Kidney epithelial cell (primary cell): ENCODE measurements at regions not wholly inside any gene's neighbourhood (a gene's known extent, or its start where the extent isn't known, plus 50 kb on each side); places are given as distances from the start of the nearest gene placed in this dataset.

Experiments used
- DNase-seq: peaks from one replicate; pipeline ENCODE4 v3.0.0-alpha.2; 2010; ENCODE audit warnings: low read depth
- H3K27me3 ChIP-seq: 2 replicates; pipeline ENCODE4 v1.6.0; 2011; ENCODE audit warnings: low read length; ENCODE audit not compliant: control insufficient read depth, insufficient read depth
- H3K36me3 ChIP-seq: 2 replicates; pipeline ENCODE4 v1.5.1; 2011; ENCODE audit warnings: low read length; ENCODE audit not compliant: control insufficient read depth, insufficient read depth
- H3K4me3 ChIP-seq: 2 replicates; pipeline ENCODE4 v1.5.1; 2011; ENCODE audit warnings: low read depth, mild to moderate bottlenecking, control low read depth, low read length
- TF ChIP-seq, protein P1 (sequence below): IDR thresholded peaks from 2 replicates; pipeline ENCODE4 v1.5.1; 2011; ENCODE audit warnings: mild to moderate bottlenecking, moderate library complexity, low read length, control low read depth, inconsistent platforms; ENCODE audit not compliant: insufficient read depth, poor library complexity, severe bottlenecking

DNA sequence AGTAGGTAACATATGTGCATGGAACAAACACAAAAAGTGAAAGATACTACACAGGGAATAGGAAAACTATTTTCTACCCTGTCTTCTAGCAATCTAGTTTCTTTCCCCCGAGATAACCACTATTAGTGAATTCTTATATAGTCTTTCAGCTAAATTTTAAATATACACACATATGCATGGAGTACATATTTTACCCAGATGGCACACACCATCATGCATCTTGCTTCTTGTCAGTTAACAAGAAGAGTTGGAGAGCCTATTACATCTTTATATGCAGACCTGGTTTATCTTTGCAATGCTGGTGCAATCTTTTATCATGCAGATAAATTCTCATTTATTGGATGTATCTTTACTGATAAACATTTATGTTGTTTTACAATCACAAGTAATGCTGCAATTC is 100.4 kb downstream of the OTOR start:
- DNase-seq: no peak
- Histone ChIP-seq H3K36me3 (no peaks in the 10 kb centered on the region), H3K4me3 (no peak overlapping the region), H3K27me3 (no peaks in the 10 kb centered on the region)
- TF ChIP-seq, protein P1, sequence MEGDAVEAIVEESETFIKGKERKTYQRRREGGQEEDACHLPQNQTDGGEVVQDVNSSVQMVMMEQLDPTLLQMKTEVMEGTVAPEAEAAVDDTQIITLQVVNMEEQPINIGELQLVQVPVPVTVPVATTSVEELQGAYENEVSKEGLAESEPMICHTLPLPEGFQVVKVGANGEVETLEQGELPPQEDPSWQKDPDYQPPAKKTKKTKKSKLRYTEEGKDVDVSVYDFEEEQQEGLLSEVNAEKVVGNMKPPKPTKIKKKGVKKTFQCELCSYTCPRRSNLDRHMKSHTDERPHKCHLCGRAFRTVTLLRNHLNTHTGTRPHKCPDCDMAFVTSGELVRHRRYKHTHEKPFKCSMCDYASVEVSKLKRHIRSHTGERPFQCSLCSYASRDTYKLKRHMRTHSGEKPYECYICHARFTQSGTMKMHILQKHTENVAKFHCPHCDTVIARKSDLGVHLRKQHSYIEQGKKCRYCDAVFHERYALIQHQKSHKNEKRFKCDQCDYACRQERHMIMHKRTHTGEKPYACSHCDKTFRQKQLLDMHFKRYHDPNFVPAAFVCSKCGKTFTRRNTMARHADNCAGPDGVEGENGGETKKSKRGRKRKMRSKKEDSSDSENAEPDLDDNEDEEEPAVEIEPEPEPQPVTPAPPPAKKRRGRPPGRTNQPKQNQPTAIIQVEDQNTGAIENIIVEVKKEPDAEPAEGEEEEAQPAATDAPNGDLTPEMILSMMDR: no peak

DNA sequence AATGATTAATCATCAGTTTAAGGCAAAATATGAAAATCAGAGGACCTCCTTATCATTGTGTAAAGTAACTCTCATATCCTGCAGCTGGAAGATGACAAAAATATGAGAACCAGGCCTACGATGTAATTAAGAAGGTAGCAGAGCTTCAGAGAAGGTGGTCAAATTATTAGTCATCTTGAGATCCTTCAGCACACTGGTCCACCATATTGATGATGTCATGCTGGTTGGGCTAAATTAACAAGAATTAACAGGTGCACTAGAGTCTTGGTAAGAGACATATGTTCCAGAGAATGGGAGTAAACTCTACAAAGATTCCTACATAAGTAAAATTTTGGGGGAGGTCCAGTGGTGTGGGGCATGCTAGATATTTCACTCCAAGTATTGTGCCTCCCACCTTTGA is 112.8 kb downstream of the OTOR start:
- no peak for DNase-seq
- Histone ChIP-seq H3K36me3 (no peaks in the 10 kb centered on the region), H3K4me3 (no peak overlapping the region), H3K27me3 (no peaks in the 10 kb centered on the region)
- TF ChIP-seq, protein P1: no peak

DNA sequence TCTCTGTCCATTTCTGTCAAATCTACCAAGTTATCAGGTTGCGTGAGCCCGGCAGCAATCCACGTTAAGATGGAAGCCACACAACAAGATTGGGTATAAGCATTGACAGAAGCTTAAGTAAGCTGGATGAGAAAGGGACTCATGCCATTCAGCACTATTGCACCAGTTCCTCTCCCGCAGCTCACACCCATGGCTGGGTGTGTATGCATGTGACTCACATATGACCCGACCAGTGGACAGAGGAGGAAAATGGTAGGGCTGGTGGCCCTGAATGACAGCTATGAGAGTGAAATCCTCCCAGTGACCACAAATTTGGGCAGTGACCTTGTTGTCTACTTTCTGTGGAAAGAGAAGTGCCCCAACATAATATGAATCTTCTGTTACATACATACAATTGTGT is 113.5 kb downstream of the OTOR start:
- no peaks in the 10 kb centered on the region for H3K27me3 ChIP-seq
- no peaks in the 10 kb centered on the region for H3K36me3 ChIP-seq
- TF ChIP-seq, protein P1: no peak
- DNase-seq: no peak
- H3K4me3 ChIP-seq: no peak overlapping the region

DNA sequence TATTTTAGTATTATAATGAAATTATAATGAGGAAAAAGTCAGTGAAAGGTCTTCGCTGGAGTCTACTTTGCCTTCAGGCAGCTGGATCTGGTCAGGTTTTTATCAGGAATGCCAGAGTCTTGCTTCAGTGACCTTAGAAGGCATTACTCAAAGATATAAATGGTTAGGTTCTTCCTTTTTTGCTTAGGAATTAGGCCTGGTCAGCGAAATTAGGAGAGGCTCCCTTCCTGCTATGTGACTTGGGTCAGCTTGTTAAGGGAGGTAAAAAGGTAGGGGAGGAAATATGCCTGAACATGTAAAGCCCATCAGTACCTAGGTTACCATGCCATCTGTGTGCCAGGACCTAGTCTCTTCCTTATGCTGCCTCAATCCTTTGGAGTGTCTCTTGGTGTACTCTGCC is 115.1 kb downstream of the OTOR start:
- DNase-seq: no peak
- H3K36me3 ChIP-seq: no peaks in the 10 kb centered on the region
- no peaks in the 10 kb centered on the region for H3K27me3 ChIP-seq
- TF ChIP-seq, protein P1: no peak
- H3K4me3 ChIP-seq: no peak overlapping the region

DNA sequence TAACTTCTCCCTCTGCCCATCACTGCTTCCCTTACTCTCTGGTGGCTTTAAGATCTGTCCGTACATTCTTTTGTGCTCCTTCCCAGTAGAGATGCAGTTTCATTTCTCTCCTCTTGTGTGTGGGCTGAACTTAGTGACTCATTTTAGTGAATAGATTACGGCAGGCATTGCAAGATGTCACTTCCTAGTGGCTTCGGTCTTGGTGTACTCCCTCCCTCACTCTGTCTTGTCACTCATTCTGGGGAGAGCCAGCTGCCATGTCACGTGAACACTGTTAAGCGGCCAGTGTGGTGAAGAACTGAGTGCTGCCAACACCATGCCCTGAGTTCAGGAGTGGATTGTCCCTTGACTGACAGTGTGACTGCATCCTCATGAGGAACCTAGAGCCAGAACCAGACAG is 115.9 kb downstream of the OTOR start:
- Histone ChIP-seq H3K27me3 (no peaks in the 10 kb centered on the region), H3K4me3 (no peak overlapping the region), H3K36me3 (no peaks in the 10 kb centered on the region)
- DNase-seq: no peak
- TF ChIP-seq, protein P1: no peak

DNA sequence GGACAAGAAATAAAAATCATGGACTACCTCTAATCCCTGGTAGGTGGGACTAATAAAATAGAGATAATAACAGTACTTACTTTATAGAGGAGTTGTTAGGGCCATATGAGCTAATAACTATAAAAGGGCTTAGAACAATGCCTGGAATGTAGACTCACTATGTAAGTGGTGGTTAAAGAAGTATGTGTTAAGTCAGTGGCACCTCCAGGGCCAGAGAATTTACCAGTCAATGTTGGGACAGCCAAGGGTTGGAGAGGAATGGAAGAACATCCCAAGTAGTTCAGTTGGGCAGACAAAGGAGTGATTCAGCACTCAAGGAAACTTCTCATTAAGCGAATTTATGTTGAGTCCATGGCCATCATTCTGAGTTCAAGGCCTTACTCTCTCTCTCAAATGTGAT is 116.8 kb downstream of the OTOR start:
- TF ChIP-seq, protein P1: no peak
- DNase-seq: no peak
- Histone ChIP-seq H3K27me3 (no peaks in the 10 kb centered on the region), H3K4me3 (no peak overlapping the region), H3K36me3 (no peaks in the 10 kb centered on the region)
